HEK293 (cell line): ENCODE measurements at regions not wholly inside any gene's neighbourhood (a gene's known extent, or its start where the extent isn't known, plus 50 kb on each side); places are given as distances from the start of the nearest gene placed in this dataset.
"Not testable (repeated sequence)": the region's sequence is repeated elsewhere in the genome, so short reads cannot be mapped to it uniquely, and the experiment has no call there.

Source experiments
- CTCF ChIA-PET: fragments of 350-600 bp; formaldehyde crosslinking; extraction: SDS; loops from one replicate; lab custom pipeline; 2021; ENCODE audit warnings: antibody characterized with exemption; lab: Yijun Ruan, JAX
- POLR2A ChIA-PET: fragments of 300-600 bp; formaldehyde crosslinking; extraction: SDS; loops from one replicate; lab custom pipeline; 2020; ENCODE audit warnings: antibody characterized with exemption, inconsistent platforms; lab: Yijun Ruan, JAX
- H3K27ac ChIP-seq: fragments of 200-500 bp; sonication (Bioruptor generic); 2 replicates; pipeline ENCODE4 v1.5.1; 2014; ENCODE audit warnings: low read depth, low read length, control low read depth, inconsistent platforms; ENCODE audit errors: extremely low read depth
- H3K36me3 ChIP-seq, 2 experiments: fragments of 200-500 bp in 1 of 2; sonication (Bioruptor generic) in 1 of 2; 1 replicate in 1 of 2; 2 replicates in 1 of 2; pipeline ENCODE4 v1.5.1; 2014 to 2017; ENCODE audit warnings: inconsistent platforms in 2 of 2, low read length in 2 of 2; ENCODE audit not compliant: control insufficient read depth in 2 of 2, insufficient read depth in 1 of 2
- H3K4me1 ChIP-seq: fragments of 200-500 bp; sonication (Bioruptor generic); 2 replicates; pipeline ENCODE4 v1.5.1; 2014; ENCODE audit warnings: mild to moderate bottlenecking, low read length, inconsistent platforms; ENCODE audit not compliant: control insufficient read depth, insufficient read depth
- H3K4me3 ChIP-seq: 2 replicates; pipeline ENCODE4 v1.5.1; 2011; ENCODE audit warnings: low read depth, mild to moderate bottlenecking, control low read depth, low read length, moderate library complexity
- H3K9me3 ChIP-seq: fragments of 200-500 bp; sonication (Bioruptor generic); 2 replicates; pipeline ENCODE4 v1.5.1; 2014; ENCODE audit warnings: low read depth, low read length, inconsistent platforms; ENCODE audit not compliant: control insufficient read depth, insufficient read depth
- BCL11A ChIP-seq: fragments of 450-650 bp; formaldehyde crosslinking; IDR thresholded peaks from 2 replicates; pipeline ENCODE4 v1.5.1; 2016; ENCODE audit warnings: low read depth, missing biosample characterization, missing genetic modification characterization
- PATZ1 ChIP-seq: fragments of 450-650 bp; formaldehyde crosslinking; IDR thresholded peaks from 2 replicates; pipeline ENCODE4 v1.5.1; 2016; ENCODE audit warnings: missing biosample characterization, missing genetic modification characterization
- SETDB1 ChIP-seq: IDR thresholded peaks from one replicate; pipeline ENCODE4 v1.6.1; 2017; ENCODE audit warnings: mild to moderate bottlenecking, low read length, moderate library complexity, mixed read lengths; ENCODE audit not compliant: insufficient read length
- ZFHX2 ChIP-seq: fragments of 450-650 bp; formaldehyde crosslinking; conservative IDR thresholded peaks from 2 replicates; pipeline ENCODE4 v1.5.1; 2016; ENCODE audit warnings: missing biosample characterization, missing genetic modification characterization
- ZIC2 ChIP-seq: fragments of 450-650 bp; formaldehyde crosslinking; IDR thresholded peaks from 2 replicates; pipeline ENCODE4 v1.5.1; 2016; ENCODE audit warnings: missing biosample characterization, missing genetic modification characterization
- ZNF146 ChIP-seq: fragments of 450-650 bp; formaldehyde crosslinking; IDR thresholded peaks from 2 replicates; pipeline ENCODE4 v1.5.1; 2016; ENCODE audit warnings: missing biosample characterization, missing genetic modification characterization
- ZNF26 ChIP-seq: fragments of 450-650 bp; formaldehyde crosslinking; IDR thresholded peaks from 2 replicates; pipeline ENCODE4 v1.5.1; 2016; ENCODE audit warnings: missing biosample characterization, missing genetic modification characterization
- ZNF280D ChIP-seq: fragments of 450-650 bp; formaldehyde crosslinking; IDR thresholded peaks from 2 replicates; pipeline ENCODE4 v1.5.1; 2016; ENCODE audit warnings: missing biosample characterization, missing genetic modification characterization
- ZNF449 ChIP-seq: fragments of 450-650 bp; formaldehyde crosslinking; IDR thresholded peaks from 2 replicates; pipeline ENCODE4 v1.5.1; 2017; ENCODE audit warnings: missing biosample characterization, mild to moderate bottlenecking, missing genetic modification characterization, moderate library complexity
- ZNF48 ChIP-seq: fragments of 450-650 bp; formaldehyde crosslinking; IDR thresholded peaks from 2 replicates; pipeline ENCODE4 v1.5.1; 2016; ENCODE audit warnings: missing biosample characterization, missing genetic modification characterization
- ZNF585B ChIP-seq: fragments of 450-650 bp; formaldehyde crosslinking; IDR thresholded peaks from 2 replicates; pipeline ENCODE4 v1.5.1; 2016; ENCODE audit warnings: missing biosample characterization, missing genetic modification characterization
- ZNF621 ChIP-seq: fragments of 450-650 bp; formaldehyde crosslinking; IDR thresholded peaks from 2 replicates; pipeline ENCODE4 v1.5.1; 2017; ENCODE audit warnings: missing biosample characterization, missing genetic modification characterization
- ZNF629 ChIP-seq: fragments of 450-650 bp; formaldehyde crosslinking; IDR thresholded peaks from 2 replicates; pipeline ENCODE4 v1.5.1; 2017; ENCODE audit warnings: missing biosample characterization, missing genetic modification characterization
- ZNF660 ChIP-seq: fragments of 450-650 bp; IDR thresholded peaks from 2 replicates; pipeline ENCODE4 v1.5.1; 2018; ENCODE audit warnings: missing biosample characterization, mild to moderate bottlenecking, missing genetic modification characterization
- ZNF664 ChIP-seq: fragments of 450-650 bp; formaldehyde crosslinking; IDR thresholded peaks from 2 replicates; pipeline ENCODE4 v1.5.1; 2016; ENCODE audit warnings: missing biosample characterization, missing genetic modification characterization

GRCh38 chr6:115746583-115746982, 314.1 kb downstream of the FRK start:
- CTCF ChIA-PET, H3K36me3 ChIP-seq, H3K4me3 ChIP-seq, H3K4me1 ChIP-seq, H3K27ac ChIP-seq, H3K9me3 ChIP-seq, POLR2A ChIA-PET: not testable (repeated sequence)
- TF ChIP-seq ZNF280D: peak; percentile 57; the same call in 1 of the 2 replicates
- peak; percentile 73 for TF ChIP-seq ZNF146 (tag by site-specific recombination)

- no peaks in the 10 kb centered on the region for H3K36me3 ChIP-seq
- TF ChIP-seq ZNF629 (tag by site-specific recombination): no peak
- no peak for TF ChIP-seq ZIC2 (tag by site-specific recombination)
- TF ChIP-seq ZNF26 (tag by site-specific recombination): no peak
- no peak for TF ChIP-seq ZFHX2 (tag by site-specific recombination)
- TF ChIP-seq BCL11A (tag by site-specific recombination): no peak
- TF ChIP-seq ZNF449 (tag by site-specific recombination): no peak
- TF ChIP-seq ZNF660 (tag by site-specific recombination): no peak
- no peak for TF ChIP-seq ZNF621 (tag by site-specific recombination)
- no peak for TF ChIP-seq ZNF664 (tag by site-specific recombination)
- no peak for TF ChIP-seq ZNF48 (tag by site-specific recombination)
- no peaks in the 10 kb centered on the region for H3K9me3 ChIP-seq
- CTCF ChIA-PET: no interaction called here
- POLR2A ChIA-PET: no interaction called here
- H3K4me3 ChIP-seq: no peak overlapping the region
- H3K4me1 ChIP-seq: no peaks in the 10 kb centered on the region
- H3K27ac ChIP-seq: no peak overlapping the region
Measured at GRCh38 chr6:115740907-115741306, 319.8 kb downstream of the FRK start.

- H3K9me3 ChIP-seq: no peaks in the 10 kb centered on the region
- CTCF ChIA-PET: no interaction called here
- no peak overlapping the region for H3K4me3 ChIP-seq
- POLR2A ChIA-PET: no interaction called here
- no peaks in the 10 kb centered on the region for H3K36me3 ChIP-seq
- no peaks in the 10 kb centered on the region for H3K4me1 ChIP-seq
- peak; percentile 92 for TF ChIP-seq ZNF585B
- TF ChIP-seq PATZ1 (tag by site-specific recombination): no peak
- peak; percentile 40 for TF ChIP-seq SETDB1
- no peak overlapping the region for H3K27ac ChIP-seq
Measured at GRCh38 chr6:115735610-115736009, 325.1 kb downstream of the FRK start.
